Sigmoid colon (tissue), 6 donors: ENCODE measurements at regions not wholly inside any gene's neighbourhood (a gene's known extent, or its start where the extent isn't known, plus 50 kb on each side); places are given as distances from the start of the nearest gene placed in this dataset.

Source experiments
- DNase-seq: peaks from one replicate; pipeline ENCODE4 v3.0.0-alpha.2; 2019
- H3K27ac ChIP-seq, 4 donors: fragments of 200-600 bp; sonication (generic); one replicate each; pipeline ENCODE4 v1.5.1; 2016 to 2019; ENCODE audit warnings: mild to moderate bottlenecking in 1 of 4
- H3K27me3 ChIP-seq, 3 donors: fragments of 200-600 bp; sonication (generic); one replicate each; pipeline ENCODE4 v1.5.1; 2019; ENCODE audit warnings: mild to moderate bottlenecking in 1 of 3
- H3K36me3 ChIP-seq, 4 donors: fragments of 200-600 bp; sonication (generic); one replicate each; pipeline ENCODE4 v1.5.1; 2016 to 2019
- H3K4me1 ChIP-seq, 4 donors: fragments of 200-600 bp; sonication (generic); one replicate each; pipeline ENCODE4 v1.5.1; 2017 to 2019
- H3K4me3 ChIP-seq, 4 donors: fragments of 200-600 bp; sonication (generic); one replicate each; pipeline ENCODE4 v1.5.1; 2017 to 2019; ENCODE audit warnings: mild to moderate bottlenecking in 2 of 4, moderate library complexity in 1 of 4
- H3K9me3 ChIP-seq, 4 donors: fragments of 200-600 bp in 3 of 4; sonication (generic) in 3 of 4; one replicate each; pipeline versions ENCODE4 v1.5.1 to v1.6.1; 2013 to 2019
- EP300 ChIP-seq, 4 donors: sonication (generic); formaldehyde crosslinking; IDR thresholded peaks; one replicate each; pipeline ENCODE4 v1.6.1; 2017; ENCODE audit warnings: antibody characterized with exemption in 4 of 4
- POLR2A ChIP-seq, 2 donors: fragments of 450-650 bp; IDR thresholded peaks; one replicate each; pipeline ENCODE4 v1.6.1; 2016; ENCODE audit warnings: antibody characterized with exemption in 2 of 2, mild to moderate bottlenecking in 2 of 2, moderate library complexity in 2 of 2
- POLR2AphosphoS5 ChIP-seq, 4 donors: sonication (generic); formaldehyde crosslinking; IDR thresholded peaks; one replicate each; pipeline ENCODE4 v1.6.1; 2017; ENCODE audit warnings: antibody characterized with exemption in 4 of 4
- WGBS, 2 donors: extraction: QIAGEN DNeasy Blood & Tissue Kit; methylation state at CpG; one replicate each; pipeline ENCODE4 v1.1.7; 2013; 5-methylcytosine and 5-hydroxymethylcytosine counted together
- intact Hi-C: fragments of 100-400 bp; cut with DNase I; formaldehyde crosslinking; loops from one replicate; pipeline ENCODE4 v1.15.1; 2023
- TF ChIP-seq, protein P1 (sequence below), 4 experiments: fragments of 450-650 bp in 3 of 4; fragments of 200-600 bp in 1 of 4; IDR thresholded peaks; one replicate each; pipeline ENCODE4 v1.5.1; 2016 to 2019; ENCODE audit warnings: antibody characterized with exemption in 4 of 4, mild to moderate bottlenecking in 3 of 4, moderate library complexity in 2 of 4
- donor health status: healthy with polysubstance abuse.
- donor health status: healthy.

DNA sequence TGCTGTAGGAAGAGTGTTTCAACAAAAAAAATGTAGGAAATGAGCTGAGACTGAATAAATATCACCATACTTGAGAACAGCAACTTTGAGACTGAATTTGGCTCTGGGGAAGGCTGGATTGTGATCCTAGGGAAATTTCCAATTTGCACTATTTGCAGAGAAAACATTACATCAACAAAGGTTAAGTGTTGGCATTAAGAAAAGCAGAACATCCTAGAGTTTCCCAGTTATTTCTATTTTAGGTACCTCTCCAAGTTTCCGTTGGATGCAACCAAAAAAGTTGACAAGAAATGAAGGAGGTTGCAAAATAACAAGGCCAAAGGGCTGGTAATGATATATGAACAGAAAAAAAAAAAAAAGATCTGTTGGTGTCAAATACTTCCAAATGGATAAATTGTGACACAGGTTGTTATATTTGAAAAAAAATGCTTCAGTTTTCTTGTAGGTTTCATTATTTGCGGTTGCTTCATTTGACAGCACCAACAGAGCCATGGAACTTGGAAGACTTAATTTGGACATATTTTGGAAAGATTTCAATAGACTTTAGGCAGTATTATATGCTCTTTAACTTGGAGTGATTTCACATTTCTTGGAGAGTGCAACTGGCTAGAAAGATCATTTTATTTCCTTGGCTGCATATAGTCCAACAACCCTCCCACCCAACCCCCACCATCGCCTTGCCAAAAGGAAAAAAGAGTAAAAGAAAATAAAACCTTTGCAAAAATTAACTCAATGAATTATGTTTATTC lies 230.8 kb downstream of the ZNF608 start:
- Histone ChIP-seq H3K36me3 (no peaks in the 10 kb centered on the region), H3K4me1 (peaks cover 0 to 37% (median 32%) of the 10 kb centered on the region in 4 donors), H3K27me3 (no peaks in the 10 kb centered on the region), H3K27ac (no peak overlapping the region), H3K9me3 (no peaks in the 10 kb centered on the region), H3K4me3 (no peak overlapping the region)
- TF ChIP-seq EP300 (IDR thresholded peaks at IDR 0.05) (no peak), POLR2A (IDR thresholded peaks at IDR 0.05) (no peak), POLR2AphosphoS5 (IDR thresholded peaks at IDR 0.05) (no peak)
- TF ChIP-seq, protein P1, sequence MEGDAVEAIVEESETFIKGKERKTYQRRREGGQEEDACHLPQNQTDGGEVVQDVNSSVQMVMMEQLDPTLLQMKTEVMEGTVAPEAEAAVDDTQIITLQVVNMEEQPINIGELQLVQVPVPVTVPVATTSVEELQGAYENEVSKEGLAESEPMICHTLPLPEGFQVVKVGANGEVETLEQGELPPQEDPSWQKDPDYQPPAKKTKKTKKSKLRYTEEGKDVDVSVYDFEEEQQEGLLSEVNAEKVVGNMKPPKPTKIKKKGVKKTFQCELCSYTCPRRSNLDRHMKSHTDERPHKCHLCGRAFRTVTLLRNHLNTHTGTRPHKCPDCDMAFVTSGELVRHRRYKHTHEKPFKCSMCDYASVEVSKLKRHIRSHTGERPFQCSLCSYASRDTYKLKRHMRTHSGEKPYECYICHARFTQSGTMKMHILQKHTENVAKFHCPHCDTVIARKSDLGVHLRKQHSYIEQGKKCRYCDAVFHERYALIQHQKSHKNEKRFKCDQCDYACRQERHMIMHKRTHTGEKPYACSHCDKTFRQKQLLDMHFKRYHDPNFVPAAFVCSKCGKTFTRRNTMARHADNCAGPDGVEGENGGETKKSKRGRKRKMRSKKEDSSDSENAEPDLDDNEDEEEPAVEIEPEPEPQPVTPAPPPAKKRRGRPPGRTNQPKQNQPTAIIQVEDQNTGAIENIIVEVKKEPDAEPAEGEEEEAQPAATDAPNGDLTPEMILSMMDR (IDR thresholded peaks at IDR 0.05) = no peak
- intact Hi-C loops = loop anchor here (5.0 kb wide), 1 partner anchor 232 kb away; the partner anchor contains the start of gene ZNF608
- DNase-seq = no peak
- whole genome bisulfite sequencing, 2 donors = 82 to 90% methylated on average over 3 of the region's 3 CpGs

DNA sequence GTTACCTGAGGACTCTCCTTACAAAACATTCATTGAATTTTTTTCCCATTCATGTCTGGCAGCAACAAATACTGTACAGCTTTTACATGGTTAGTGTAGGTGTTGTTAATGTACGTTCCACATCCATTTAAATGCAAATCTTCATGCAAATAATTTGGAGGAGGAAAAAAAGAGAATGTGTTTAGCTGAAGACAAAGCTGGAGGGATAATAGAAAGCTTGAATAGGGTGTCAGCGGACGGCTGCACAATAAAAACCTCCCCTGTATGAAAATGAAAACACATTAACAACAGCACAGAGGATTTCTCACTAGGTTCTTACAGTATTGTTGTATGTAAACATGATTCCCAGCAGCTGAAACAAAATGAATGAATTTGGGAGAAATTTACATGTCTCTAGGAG lies 231.5 kb downstream of the ZNF608 start:
- Histone ChIP-seq H3K4me3 (no peak overlapping the region), H3K4me1 (peaks cover 0 to 33% (median 29%) of the 10 kb centered on the region in 4 donors), H3K36me3 (no peaks in the 10 kb centered on the region), H3K27me3 (no peaks in the 10 kb centered on the region), H3K9me3 (no peaks in the 10 kb centered on the region), H3K27ac (no peak overlapping the region)
- no peak for DNase-seq
- 92 to 96% methylated on average over 3 of the region's 3 CpGs for WGBS, 2 donors
- intact Hi-C loops = loop anchor here (5.0 kb wide), 1 partner anchor 232 kb away; the partner anchor contains the start of gene ZNF608
- TF ChIP-seq POLR2AphosphoS5 (IDR thresholded peaks at IDR 0.05) (no peak), POLR2A (IDR thresholded peaks at IDR 0.05) (no peak), EP300 (IDR thresholded peaks at IDR 0.05) (no peak)
- TF ChIP-seq, protein P1 (IDR thresholded peaks at IDR 0.05) = no peak

DNA sequence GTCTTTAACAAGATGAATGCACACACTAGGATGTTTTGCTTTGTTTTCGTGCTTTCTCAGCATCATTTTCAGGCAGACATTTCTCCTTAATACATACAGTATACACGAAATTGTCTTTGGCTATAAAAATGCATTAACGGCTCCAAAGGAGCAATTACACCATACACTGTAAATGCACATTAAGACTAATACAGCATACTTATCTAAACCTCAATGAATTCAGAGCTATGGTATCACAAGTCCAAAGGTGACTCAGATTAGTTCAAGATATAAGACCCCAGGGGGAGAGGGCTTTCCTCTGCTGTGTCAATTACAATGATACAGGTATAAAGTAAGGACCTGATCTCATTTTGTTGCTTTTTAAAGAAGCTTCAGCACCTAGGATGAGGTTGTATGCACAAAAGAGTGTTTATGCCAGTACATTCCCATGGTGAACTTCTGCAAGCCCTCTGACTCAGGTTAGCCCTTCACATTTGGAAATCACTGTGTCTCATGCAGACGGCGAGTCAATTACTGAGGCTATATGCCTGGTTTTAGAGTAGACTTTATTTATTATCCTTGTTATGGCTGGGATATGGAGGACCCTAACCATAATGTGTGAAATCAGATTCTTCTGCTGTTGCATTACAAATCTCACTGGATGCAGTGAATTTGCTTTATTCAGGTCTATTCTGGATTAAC lies 233.3 kb downstream of the ZNF608 start:
- Histone ChIP-seq H3K36me3 (no peaks in the 10 kb centered on the region), H3K9me3 (no peaks in the 10 kb centered on the region), H3K4me1 (peaks cover 0 to 22% (median 17%) of the 10 kb centered on the region in 4 donors), H3K4me3 (no peak overlapping the region), H3K27me3 (no peaks in the 10 kb centered on the region), H3K27ac (no peak overlapping the region)
- WGBS, 2 donors = 82 to 93% methylated on average over 5 of the region's 5 CpGs
- DNase-seq = no peak
- TF ChIP-seq POLR2AphosphoS5 (IDR thresholded peaks at IDR 0.05) (no peak), POLR2A (IDR thresholded peaks at IDR 0.05) (no peak), EP300 (IDR thresholded peaks at IDR 0.05) (no peak)
- TF ChIP-seq, protein P1 (IDR thresholded peaks at IDR 0.05) = no peak
- intact Hi-C loops = no loop called here

DNA sequence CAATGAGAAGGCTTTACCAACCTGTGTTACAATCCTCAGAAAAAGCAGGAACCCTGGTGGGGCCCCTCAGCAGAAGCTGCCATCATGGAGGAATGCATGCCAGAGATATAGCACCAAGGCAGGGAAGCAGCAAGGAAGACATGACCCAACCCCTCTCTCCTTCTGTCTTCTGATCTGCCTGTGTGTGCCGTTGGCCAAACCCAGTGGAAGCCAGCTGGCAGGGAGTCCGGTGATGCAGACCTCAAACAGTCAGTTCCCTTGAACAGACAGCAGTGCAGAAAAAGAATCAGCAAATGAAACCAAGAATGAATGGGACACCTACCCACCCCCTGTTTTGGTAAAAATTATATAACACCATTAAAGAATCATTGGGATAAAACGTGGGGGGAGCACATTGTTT lies 234.2 kb downstream of the ZNF608 start:
- Histone ChIP-seq H3K4me1 (peaks cover 0 to 22% (median 17%) of the 10 kb centered on the region in 4 donors), H3K27ac (no peak overlapping the region), H3K9me3 (no peaks in the 10 kb centered on the region), H3K36me3 (no peaks in the 10 kb centered on the region), H3K4me3 (no peak overlapping the region), H3K27me3 (no peaks in the 10 kb centered on the region)
- TF ChIP-seq, protein P1 (IDR thresholded peaks at IDR 0.05) = no peak
- no peak for TF ChIP-seq POLR2A (IDR thresholded peaks at IDR 0.05)
- TF ChIP-seq EP300 (IDR thresholded peaks at IDR 0.05) = no peak
- TF ChIP-seq POLR2AphosphoS5 (IDR thresholded peaks at IDR 0.05) = no peak
- 65 to 81% methylated on average over 3 of the region's 3 CpGs for WGBS, 2 donors
- intact Hi-C loops = no loop called here
- no peak for DNase-seq
